Stimulated activated CD4-positive, alpha-beta T cell treated with anti-CD3 and anti-CD28 coated beads, Interleukin-4, amount 100 ng/mL, for 4 hours (primary cell): ENCODE measurements at regions not wholly inside any gene's neighbourhood (a gene's known extent, or its start where the extent isn't known, plus 50 kb on each side); places are given as distances from the start of the nearest gene placed in this dataset.

ENCODE experiments used
- DNase-seq, 2 experiments: peaks; one replicate each; pipeline ENCODE4 v3.0.0-alpha.2; 2020

GRCh38 chr2:12795851-12796250 is 79.1 kb downstream of the TRIB2 start:
- DNase-seq = no peak

GRCh38 chr2:12796657-12797056 is 79.9 kb downstream of the TRIB2 start:
- no peak for DNase-seq

GRCh38 chr2:12797815-12798214 is 81.1 kb downstream of the TRIB2 start:
- no peak for DNase-seq

- no peak for DNase-seq
These were observed 86.9 kb downstream of the TRIB2 start for GRCh38 chr2:12803607-12804006.

GRCh38 chr2:12804091-12804856 is 87.5 kb downstream of the TRIB2 start:
- DNase-seq = no peak

GRCh38 chr2:12805033-12805432 is 88.3 kb downstream of the TRIB2 start:
- DNase-seq = no peak

- DNase-seq = no peak
These were observed 90.0 kb downstream of the TRIB2 start for GRCh38 chr2:12806549-12807242.

- DNase-seq = no peak
These were observed 91.4 kb downstream of the TRIB2 start for GRCh38 chr2:12807907-12808810.

GRCh38 chr2:12809526-12809925 is 92.8 kb downstream of the TRIB2 start:
- DNase-seq = no peak

- DNase-seq = no peak
These were observed 95.2 kb downstream of the TRIB2 start for GRCh38 chr2:12811916-12812315.

GRCh38 chr2:12813166-12813565 is 96.4 kb downstream of the TRIB2 start:
- no peak for DNase-seq

- no peak for DNase-seq
These were observed 99.9 kb downstream of the TRIB2 start for GRCh38 chr2:12816379-12817306.

GRCh38 chr2:12817870-12818269 is 101.1 kb downstream of the TRIB2 start:
- no peak for DNase-seq

- no peak for DNase-seq
These were observed 101.8 kb downstream of the TRIB2 start for GRCh38 chr2:12818416-12819102.

GRCh38 chr2:12819103-12819475 is 102.4 kb downstream of the TRIB2 start:
- no peak for DNase-seq

GRCh38 chr2:12819721-12820120 is 103.0 kb downstream of the TRIB2 start:
- no peak for DNase-seq

- DNase-seq = no peak
These were observed 104.9 kb downstream of the TRIB2 start for GRCh38 chr2:12821656-12822055.

- DNase-seq = no peak
These were observed 107.6 kb downstream of the TRIB2 start for GRCh38 chr2:12824351-12824777.

GRCh38 chr2:12824778-12825379 is 108.1 kb downstream of the TRIB2 start:
- DNase-seq = no peak

- DNase-seq = no peak
These were observed 110.0 kb downstream of the TRIB2 start for GRCh38 chr2:12826781-12827180.

- no peak for DNase-seq
These were observed 111.0 kb downstream of the TRIB2 start for GRCh38 chr2:12827721-12828120.
